Nephron (organoid): ENCODE measurements at regions not wholly inside any gene's neighbourhood (a gene's known extent, or its start where the extent isn't known, plus 50 kb on each side); places are given as distances from the start of the nearest gene placed in this dataset.

Experiments used
- H3K27ac Mint-ChIP-seq, 3 experiments: 2 replicates each; pipeline ENCODE4 v1.8.0; 2020; ENCODE audit warnings: mixed read lengths in 3 of 3, mild to moderate bottlenecking in 2 of 3, moderate library complexity in 1 of 3
- H3K27me3 Mint-ChIP-seq: 2 replicates; pipeline ENCODE4 v1.8.0; 2021; ENCODE audit warnings: low read depth, mild to moderate bottlenecking, moderate library complexity, mixed read lengths
- H3K36me3 Mint-ChIP-seq: 2 replicates; pipeline ENCODE4 v1.8.0; 2020; ENCODE audit warnings: low read depth, mixed read lengths
- H3K4me1 Mint-ChIP-seq: 2 replicates; pipeline ENCODE4 v1.8.0; 2020; ENCODE audit warnings: mixed read lengths
- H3K4me3 Mint-ChIP-seq, 3 experiments: 2 replicates each; pipeline ENCODE4 v1.8.0; 2020; ENCODE audit warnings: mild to moderate bottlenecking in 3 of 3, mixed read lengths in 3 of 3, moderate library complexity in 2 of 3
- H3K9me3 Mint-ChIP-seq: 2 replicates; pipeline ENCODE4 v1.8.0; 2020; ENCODE audit warnings: mixed read lengths
- TF ChIP-seq, protein P1 (sequence below), 3 experiments: fragments of 200-600 bp; sonication (generic); IDR thresholded peaks; one replicate each; pipeline ENCODE4 v1.5.0; 2021; ENCODE audit warnings: antibody characterized with exemption in 3 of 3; ENCODE audit not compliant: unreplicated experiment in 3 of 3

DNA sequence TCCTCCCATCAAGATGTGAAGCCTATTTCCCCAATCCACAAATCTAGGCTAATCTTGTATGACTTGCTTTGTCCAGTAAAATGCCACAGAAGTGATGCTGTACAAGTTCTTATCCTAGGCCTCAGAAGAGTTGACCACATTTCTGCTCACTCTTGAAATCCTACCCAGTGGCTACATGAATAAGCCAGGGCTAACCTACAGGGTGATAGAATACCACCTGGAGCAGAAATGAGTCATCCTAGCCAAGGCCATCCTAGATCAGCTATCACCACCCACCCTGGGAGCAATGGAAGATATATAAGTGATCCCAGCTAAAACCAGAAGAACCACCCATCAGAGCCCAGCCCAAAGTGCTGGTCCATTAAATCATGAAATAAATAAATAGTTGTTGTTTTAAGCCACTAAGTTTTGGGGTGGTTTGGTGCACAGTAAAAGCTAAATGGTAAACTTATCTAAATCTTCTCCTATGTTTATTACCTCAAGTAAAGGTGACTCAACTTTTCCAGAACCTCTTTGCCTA lies 105.1 kb downstream of the RPS29 start:
- Mint-ChIP-seq H3K27me3 (no peaks in the 10 kb centered on the region), H3K4me1 (peaks cover 5% of the 10 kb centered on the region)

DNA sequence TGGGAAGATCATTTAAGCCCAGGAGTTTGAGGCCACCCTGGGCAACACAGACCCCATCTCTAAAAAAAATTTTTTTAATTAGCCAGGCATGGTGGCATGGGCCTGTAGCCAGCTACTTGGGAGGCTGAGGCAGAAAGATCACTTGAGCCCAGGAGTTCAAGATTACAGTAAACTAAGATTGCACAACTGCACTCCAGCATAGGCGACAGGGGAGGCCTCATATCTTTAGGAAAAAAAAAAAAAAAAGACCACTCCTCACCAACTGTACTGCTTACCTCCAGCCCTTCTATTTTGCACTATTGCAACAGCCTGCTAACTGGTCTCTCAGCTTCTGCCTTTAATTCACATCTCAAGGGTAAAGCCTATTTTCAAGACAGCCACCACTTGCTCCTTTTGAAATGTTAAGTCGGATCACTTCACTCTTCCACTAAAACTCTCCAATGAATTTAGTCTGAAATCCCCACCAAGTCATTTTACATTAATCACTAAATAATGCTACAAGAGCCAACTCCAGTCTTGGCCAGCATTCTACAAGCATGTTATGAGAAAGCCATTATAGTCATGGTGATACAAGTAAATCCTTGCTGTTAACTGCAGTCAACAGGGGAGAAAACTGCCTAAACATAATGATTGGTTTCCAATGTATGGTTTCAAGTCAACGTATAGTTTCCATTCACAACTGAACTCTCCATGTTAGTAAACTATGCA lies 106.0 kb downstream of the RPS29 start:
- H3K9me3 Mint-ChIP-seq: peaks cover 3% of the 10 kb centered on the region
- H3K4me1 Mint-ChIP-seq: peaks cover 5% of the 10 kb centered on the region
- no peaks in the 10 kb centered on the region for H3K36me3 Mint-ChIP-seq
- TF ChIP-seq, protein P1, sequence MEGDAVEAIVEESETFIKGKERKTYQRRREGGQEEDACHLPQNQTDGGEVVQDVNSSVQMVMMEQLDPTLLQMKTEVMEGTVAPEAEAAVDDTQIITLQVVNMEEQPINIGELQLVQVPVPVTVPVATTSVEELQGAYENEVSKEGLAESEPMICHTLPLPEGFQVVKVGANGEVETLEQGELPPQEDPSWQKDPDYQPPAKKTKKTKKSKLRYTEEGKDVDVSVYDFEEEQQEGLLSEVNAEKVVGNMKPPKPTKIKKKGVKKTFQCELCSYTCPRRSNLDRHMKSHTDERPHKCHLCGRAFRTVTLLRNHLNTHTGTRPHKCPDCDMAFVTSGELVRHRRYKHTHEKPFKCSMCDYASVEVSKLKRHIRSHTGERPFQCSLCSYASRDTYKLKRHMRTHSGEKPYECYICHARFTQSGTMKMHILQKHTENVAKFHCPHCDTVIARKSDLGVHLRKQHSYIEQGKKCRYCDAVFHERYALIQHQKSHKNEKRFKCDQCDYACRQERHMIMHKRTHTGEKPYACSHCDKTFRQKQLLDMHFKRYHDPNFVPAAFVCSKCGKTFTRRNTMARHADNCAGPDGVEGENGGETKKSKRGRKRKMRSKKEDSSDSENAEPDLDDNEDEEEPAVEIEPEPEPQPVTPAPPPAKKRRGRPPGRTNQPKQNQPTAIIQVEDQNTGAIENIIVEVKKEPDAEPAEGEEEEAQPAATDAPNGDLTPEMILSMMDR (IDR thresholded peaks at IDR 0.05; ENCODE audit: unreplicated experiment in 3 of 3): no peak
- H3K27me3 Mint-ChIP-seq: no peaks in the 10 kb centered on the region
- no peak overlapping the region for H3K27ac Mint-ChIP-seq
- H3K4me3 Mint-ChIP-seq: no peak overlapping the region

More for the DNA sequence above, 105.1 kb downstream of the RPS29 start:
- H3K9me3 Mint-ChIP-seq: peaks cover 3% of the 10 kb centered on the region
- TF ChIP-seq, protein P1 (IDR thresholded peaks at IDR 0.05; ENCODE audit: unreplicated experiment in 3 of 3): no peak
- no peak overlapping the region for H3K27ac Mint-ChIP-seq
- no peak overlapping the region for H3K4me3 Mint-ChIP-seq
- no peaks in the 10 kb centered on the region for H3K36me3 Mint-ChIP-seq

DNA sequence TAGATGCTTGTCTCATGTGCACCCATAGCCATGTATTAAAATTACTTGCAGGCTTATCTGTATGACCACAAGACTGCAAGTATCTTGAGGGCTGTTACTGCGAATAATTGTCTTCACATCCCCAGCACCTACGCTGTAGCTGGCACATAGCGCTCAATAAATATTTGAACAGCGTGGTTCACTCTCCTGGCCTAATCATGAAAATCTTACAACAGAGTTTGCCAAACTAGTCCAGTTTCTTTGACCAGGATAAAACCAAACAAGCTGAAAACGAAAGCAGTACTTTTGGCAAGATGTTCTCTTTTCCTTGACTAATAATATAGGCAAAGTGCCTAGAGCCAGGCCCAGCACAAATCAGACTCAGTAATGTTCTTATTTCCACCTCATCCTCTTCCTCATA lies 106.7 kb downstream of the RPS29 start:
- H3K27me3 Mint-ChIP-seq: no peaks in the 10 kb centered on the region
- TF ChIP-seq, protein P1 (IDR thresholded peaks at IDR 0.05; ENCODE audit: unreplicated experiment in 3 of 3): no peak
- no peak overlapping the region for H3K27ac Mint-ChIP-seq
- peaks cover 3% of the 10 kb centered on the region for H3K9me3 Mint-ChIP-seq
- no peaks in the 10 kb centered on the region for H3K36me3 Mint-ChIP-seq
- H3K4me3 Mint-ChIP-seq: no peak overlapping the region
- H3K4me1 Mint-ChIP-seq: peaks cover 5% of the 10 kb centered on the region

DNA sequence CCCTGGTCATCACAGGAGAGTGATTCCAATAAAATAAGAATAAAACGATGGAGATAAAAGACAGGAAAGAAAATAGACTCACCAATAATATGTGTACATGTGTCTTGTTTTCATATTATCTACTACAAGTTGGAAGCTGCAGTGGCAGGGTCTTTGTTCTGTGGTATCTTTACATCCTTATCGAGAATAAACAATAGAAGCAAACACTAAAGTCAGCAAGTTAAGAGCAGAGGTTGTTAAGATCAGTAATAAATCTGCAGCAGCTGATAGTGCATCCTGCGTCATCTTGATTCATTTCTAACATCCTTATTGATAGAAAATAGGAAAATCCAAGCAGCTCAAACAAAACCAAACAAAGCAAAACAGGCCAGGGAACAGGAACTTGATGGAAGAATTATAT lies 107.4 kb downstream of the RPS29 start:
- Mint-ChIP-seq H3K27ac (no peak overlapping the region), H3K4me1 (peaks cover 5% of the 10 kb centered on the region), H3K9me3 (peaks cover 3% of the 10 kb centered on the region), H3K36me3 (no peaks in the 10 kb centered on the region), H3K27me3 (no peaks in the 10 kb centered on the region), H3K4me3 (no peak overlapping the region)
- TF ChIP-seq, protein P1 (IDR thresholded peaks at IDR 0.05; ENCODE audit: unreplicated experiment in 3 of 3): no peak

DNA sequence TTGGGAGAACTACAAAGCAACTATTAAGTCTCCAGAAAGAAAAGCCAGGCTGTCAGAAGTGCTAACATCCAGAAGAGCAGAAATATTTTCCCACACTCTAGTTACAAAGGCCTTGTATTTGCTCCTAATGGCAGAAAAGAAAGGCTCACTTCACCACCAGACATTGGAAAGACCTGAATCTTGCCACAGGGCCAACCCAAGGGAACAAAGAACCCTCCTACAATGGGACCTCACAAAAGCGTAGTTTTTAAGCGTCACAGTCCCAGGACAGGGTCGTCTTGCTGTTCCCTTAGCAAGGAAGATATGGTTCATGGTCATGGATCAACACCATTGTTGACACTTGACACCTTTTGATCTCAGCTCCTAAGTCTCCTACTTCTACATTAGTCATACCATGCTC lies 119.1 kb downstream of the RPS29 start:
- H3K27ac Mint-ChIP-seq: no peak overlapping the region
- no peak overlapping the region for H3K4me3 Mint-ChIP-seq
- no peaks in the 10 kb centered on the region for H3K4me1 Mint-ChIP-seq
- H3K36me3 Mint-ChIP-seq: no peaks in the 10 kb centered on the region
- peaks cover 5% of the 10 kb centered on the region for H3K27me3 Mint-ChIP-seq
- H3K9me3 Mint-ChIP-seq: peaks cover 8% of the 10 kb centered on the region
- TF ChIP-seq, protein P1 (IDR thresholded peaks at IDR 0.05; ENCODE audit: unreplicated experiment in 3 of 3): no peak

DNA sequence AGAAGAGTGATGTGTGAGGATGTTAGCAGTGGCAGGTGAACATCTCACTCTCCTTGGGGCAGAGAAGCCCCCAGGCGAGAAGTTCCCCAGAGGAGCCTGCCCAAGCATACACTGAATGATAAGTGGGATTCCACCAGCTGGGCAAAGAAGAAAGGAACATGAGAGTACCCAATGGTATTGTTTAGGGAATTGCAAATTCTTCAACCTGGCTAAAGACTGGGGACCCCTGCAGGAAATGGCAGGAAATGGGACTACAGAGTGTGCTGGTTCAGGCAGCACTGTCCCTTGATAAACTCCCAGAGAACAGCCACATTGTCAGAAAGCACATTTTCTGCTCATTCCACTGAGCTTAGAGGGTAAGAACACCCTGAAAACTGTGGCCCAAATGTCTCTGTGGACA lies 121.3 kb downstream of the RPS29 start:
- no peaks in the 10 kb centered on the region for H3K36me3 Mint-ChIP-seq
- peaks cover 3% of the 10 kb centered on the region for H3K9me3 Mint-ChIP-seq
- no peak overlapping the region for H3K4me3 Mint-ChIP-seq
- TF ChIP-seq, protein P1 (IDR thresholded peaks at IDR 0.05; ENCODE audit: unreplicated experiment in 3 of 3): no peak
- H3K4me1 Mint-ChIP-seq: no peaks in the 10 kb centered on the region
- H3K27ac Mint-ChIP-seq: no peak overlapping the region
- no peaks in the 10 kb centered on the region for H3K27me3 Mint-ChIP-seq
